ENCODE measurements at regions not wholly inside any gene's neighbourhood (a gene's known extent, or its start where the extent isn't known, plus 50 kb on each side); places are given as distances from the start of the nearest gene placed in this dataset.
A peak's percentile ranks its signal among the peaks of the same experiment; 100 is the strongest.

- peaks cover 76% of the 10 kb centered on the region for H3K4me1 ChIP-seq (replicated peaks; ENCODE audit: insufficient read depth)
- TF ChIP-seq CTCF (conservative IDR thresholded peaks at IDR 0.05), result no peak
- no peak for TF ChIP-seq EZH2 (IDR thresholded peaks at IDR 0.05; ENCODE audit: low read depth)
- peaks cover 28% of the 10 kb centered on the region for H3F3A ChIP-seq (ENCODE audit: insufficient read depth, low read depth)
- no peaks in the 10 kb centered on the region for H3K79me2 ChIP-seq (ENCODE audit: low read depth)
- H3K36me3 ChIP-seq (ENCODE audit: low read depth), result no peaks in the 10 kb centered on the region
- 0 out of 2 replicates have a peak overlapping the region, but pooled peaks have one; percentile 6 for H3K4me3 ChIP-seq
- no peaks in the 10 kb centered on the region for H4K20me1 ChIP-seq (ENCODE audit: insufficient read depth)
- POLR2A ChIA-PET (ENCODE audit: unreplicated experiment), result no interaction called here
- H3K9me3 ChIP-seq (ENCODE audit: insufficient read depth, low read depth), result peaks cover 32% of the 10 kb centered on the region
- no TSS peak for BruUV-seq (replicated peaks)
- H2AFZ ChIP-seq, result no peak overlapping the region
- no peaks in the 10 kb centered on the region for H3K9me2 ChIP-seq (ENCODE audit: insufficient read depth)
- no peaks in the 10 kb centered on the region for H3K27me3 ChIP-seq (ENCODE audit: insufficient read depth, low read depth)
- intact Hi-C loops (cut with micrococcal nuclease; ENCODE audit: unreplicated experiment), result loop anchor here (10.0 kb wide), 1 partner anchor 541 kb away; no protein-coding TSS in a partner anchor
- H3K4me2 ChIP-seq, result peak overlapping the region; percentile 62; the same call in 1 of the 2 replicates
- CTCF ChIA-PET, result no interaction called here
- no peak for DNase-seq
- H3K27ac ChIP-seq, result no peak overlapping the region
These were observed 416.6 kb upstream of the TBL1XR1 start for GRCh38 chr3:177613901-177614300.

- peak overlapping the region; percentile 62 for H3K27ac ChIP-seq
- CTCF ChIA-PET, result no interaction called here
- no TSS peak for BruUV-seq (replicated peaks)
- H3K4me2 ChIP-seq, result peak overlapping the region; percentile 62
- H3K9me3 ChIP-seq (ENCODE audit: insufficient read depth, low read depth), result peaks cover 27% of the 10 kb centered on the region
- H3K27me3 ChIP-seq (ENCODE audit: insufficient read depth, low read depth), result no peaks in the 10 kb centered on the region
- TF ChIP-seq CTCF (conservative IDR thresholded peaks at IDR 0.05) (no peak), EZH2 (IDR thresholded peaks at IDR 0.05; ENCODE audit: low read depth) (no peak)
- peak; percentile 84 to 96 for DNase-seq
- intact Hi-C loops (cut with micrococcal nuclease; ENCODE audit: unreplicated experiment), result loop anchor here (1.0 to 10.0 kb wide), 8 partner anchors 13 to 767 kb away; partner anchors contain the start of gene TBL1XR1
- no peaks in the 10 kb centered on the region for H3K9me2 ChIP-seq (ENCODE audit: insufficient read depth)
- no peaks in the 10 kb centered on the region for H3K36me3 ChIP-seq (ENCODE audit: low read depth)
- H3K4me1 ChIP-seq (replicated peaks; ENCODE audit: insufficient read depth), result peaks cover 87% of the 10 kb centered on the region
- H2AFZ ChIP-seq, result no peak overlapping the region
- no peaks in the 10 kb centered on the region for H4K20me1 ChIP-seq (ENCODE audit: insufficient read depth)
- no peaks in the 10 kb centered on the region for H3K79me2 ChIP-seq (ENCODE audit: low read depth)
- peaks cover 39% of the 10 kb centered on the region for H3F3A ChIP-seq (ENCODE audit: insufficient read depth, low read depth)
- POLR2A ChIA-PET (ENCODE audit: unreplicated experiment), result interaction anchor here (0.5 to 0.7 kb wide), 4 partner anchors 9 to 91 kb away, joined by 3 to 8 read pairs (median 5); no protein-coding TSS in a partner anchor
- H3K4me3 ChIP-seq, result no peak overlapping the region
These were observed 417.7 kb upstream of the TBL1XR1 start for GRCh38 chr3:177615015-177615414.

GRCh38 chr3:177618873-177619733, 421.8 kb upstream of the TBL1XR1 start:
- TF ChIP-seq CTCF (conservative IDR thresholded peaks at IDR 0.05) (no peak), EZH2 (IDR thresholded peaks at IDR 0.05; ENCODE audit: low read depth) (no peak)
- intact Hi-C loops (cut with micrococcal nuclease; ENCODE audit: unreplicated experiment), result loop anchor here (1.0 to 10.0 kb wide), 6 partner anchors 16 to 763 kb away; partner anchors contain the start of gene TBL1XR1
- Histone ChIP-seq H3K9me3 (ENCODE audit: insufficient read depth, low read depth) (peaks cover 13% of the 10 kb centered on the region), H4K20me1 (ENCODE audit: insufficient read depth) (no peaks in the 10 kb centered on the region), H3K4me3 (0 out of 2 replicates have a peak overlapping the region, but pooled peaks have one; percentile 2), H3K27me3 (ENCODE audit: insufficient read depth, low read depth) (no peaks in the 10 kb centered on the region), H3K79me2 (ENCODE audit: low read depth) (no peaks in the 10 kb centered on the region), H3K36me3 (ENCODE audit: low read depth) (no peaks in the 10 kb centered on the region), H2AFZ (peak overlapping the region; percentile 33; the same call in 1 of the 2 replicates), H3K4me2 (peak overlapping the region; percentile 51), H3K27ac (peak overlapping the region; percentile 77), H3K4me1 (replicated peaks; ENCODE audit: insufficient read depth) (peaks cover 63% of the 10 kb centered on the region), H3F3A (ENCODE audit: insufficient read depth, low read depth) (peaks cover 40% of the 10 kb centered on the region), H3K9me2 (ENCODE audit: insufficient read depth) (no peaks in the 10 kb centered on the region)
- CTCF ChIA-PET, result no interaction called here
- DNase-seq, result peak; percentile 38 to 91
- BruUV-seq (replicated peaks), result no TSS peak
- POLR2A ChIA-PET (ENCODE audit: unreplicated experiment), result interaction anchor here (0.7 kb wide), 1 partner anchor 46 kb away, joined by 6 read pairs; no protein-coding TSS in a partner anchor

Data from PC-9 (cell line).